ENCODE measurements at regions not wholly inside any gene's neighbourhood (a gene's known extent, or its start where the extent isn't known, plus 50 kb on each side); places are given as distances from the start of the nearest gene placed in this dataset.

DNA sequence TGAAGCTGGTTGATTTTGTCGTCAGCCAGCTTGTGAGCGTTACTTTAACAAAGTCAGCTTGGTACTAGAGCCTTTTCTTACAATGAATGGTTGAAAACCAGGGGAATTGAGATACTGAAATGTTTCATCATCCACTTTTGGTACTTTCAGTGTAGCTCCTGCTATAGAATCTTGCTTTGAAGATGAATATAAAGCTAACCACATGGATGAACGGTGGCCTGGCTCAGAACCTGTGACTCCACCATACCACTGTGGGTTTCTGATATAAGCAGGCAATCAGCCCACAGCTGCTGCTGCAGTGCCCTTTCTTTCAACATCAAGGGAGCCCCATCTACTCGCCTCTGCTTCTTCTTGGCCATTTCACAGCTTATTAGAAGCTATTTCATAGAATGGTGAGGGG is 53.2 kb upstream of the GPR45 start:
- intact Hi-C loops (cut with micrococcal nuclease): no loop called here
- Histone ChIP-seq H3K36me3 (ENCODE audit: control insufficient read depth in 2 of 2, extremely low read depth in 1 of 2, insufficient read depth in 2 of 2, low read length in 2 of 2) (no peaks in the 10 kb centered on the region), H4K20me1 (replicated peaks; ENCODE audit: control insufficient read depth, extremely low read depth, insufficient read depth, low read length) (no peaks in the 10 kb centered on the region), H2AFZ (ENCODE audit: low read depth, low read length) (no peak overlapping the region), H3K27me3 (ENCODE audit: control insufficient read depth in 2 of 2, insufficient read depth in 2 of 2, low read length in 2 of 2) (peaks cover 2 to 5% of the 10 kb centered on the region in 2 experiments), H3K9me3 (replicated peaks; ENCODE audit: control insufficient read depth, insufficient read depth, low read length) (no peaks in the 10 kb centered on the region), H3K9ac (replicated peaks; ENCODE audit: extremely low read depth, insufficient read depth, low read length) (no peak overlapping the region), H3K4me3 (replicated peaks in 1 of 3; ENCODE audit: insufficient read depth in 1 of 3, low read depth in 1 of 3, low read length in 3 of 3) (no peak overlapping the region), H3K9me1 (replicated peaks; ENCODE audit: control insufficient read depth, extremely low read depth, insufficient read depth, low read length) (no peaks in the 10 kb centered on the region), H3K4me1 (ENCODE audit: control insufficient read depth, extremely low read depth, insufficient read depth, low read length) (no peaks in the 10 kb centered on the region), H3K4me2 (ENCODE audit: insufficient read depth, low read length) (no peak overlapping the region), H3K27ac (ENCODE audit: insufficient read depth, low read depth, low read length) (no peak overlapping the region), H3K79me2 (ENCODE audit: control insufficient read depth, insufficient read depth, low read length) (no peaks in the 10 kb centered on the region)
- BruUV-seq (replicated peaks): no TSS peak
- ChIA-PET CTCF (interaction anchor here (1.2 to 1.8 kb wide), 3 partner anchors 8 to 73 kb away, joined by 3 to 10 read pairs (median 4); no protein-coding TSS in a partner anchor), POLR2A (no interaction called here)
- no peak for DNase-seq (ENCODE audit: low read depth, low spot score)
- TF ChIP-seq, protein P1, sequence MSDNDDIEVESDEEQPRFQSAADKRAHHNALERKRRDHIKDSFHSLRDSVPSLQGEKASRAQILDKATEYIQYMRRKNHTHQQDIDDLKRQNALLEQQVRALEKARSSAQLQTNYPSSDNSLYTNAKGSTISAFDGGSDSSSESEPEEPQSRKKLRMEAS (IDR thresholded peaks at IDR 0.05; ENCODE audit: insufficient read depth, insufficient read length): no peak
- TF ChIP-seq JUN (IDR thresholded peaks at IDR 0.05; ENCODE audit: borderline replicate concordance, insufficient read depth, insufficient read length, low read depth): no peak
- TF ChIP-seq, protein P2, sequence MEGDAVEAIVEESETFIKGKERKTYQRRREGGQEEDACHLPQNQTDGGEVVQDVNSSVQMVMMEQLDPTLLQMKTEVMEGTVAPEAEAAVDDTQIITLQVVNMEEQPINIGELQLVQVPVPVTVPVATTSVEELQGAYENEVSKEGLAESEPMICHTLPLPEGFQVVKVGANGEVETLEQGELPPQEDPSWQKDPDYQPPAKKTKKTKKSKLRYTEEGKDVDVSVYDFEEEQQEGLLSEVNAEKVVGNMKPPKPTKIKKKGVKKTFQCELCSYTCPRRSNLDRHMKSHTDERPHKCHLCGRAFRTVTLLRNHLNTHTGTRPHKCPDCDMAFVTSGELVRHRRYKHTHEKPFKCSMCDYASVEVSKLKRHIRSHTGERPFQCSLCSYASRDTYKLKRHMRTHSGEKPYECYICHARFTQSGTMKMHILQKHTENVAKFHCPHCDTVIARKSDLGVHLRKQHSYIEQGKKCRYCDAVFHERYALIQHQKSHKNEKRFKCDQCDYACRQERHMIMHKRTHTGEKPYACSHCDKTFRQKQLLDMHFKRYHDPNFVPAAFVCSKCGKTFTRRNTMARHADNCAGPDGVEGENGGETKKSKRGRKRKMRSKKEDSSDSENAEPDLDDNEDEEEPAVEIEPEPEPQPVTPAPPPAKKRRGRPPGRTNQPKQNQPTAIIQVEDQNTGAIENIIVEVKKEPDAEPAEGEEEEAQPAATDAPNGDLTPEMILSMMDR (IDR thresholded peaks at IDR 0.05; ENCODE audit: extremely low read depth in 1 of 2, insufficient read depth in 1 of 2, low read depth in 1 of 2, low read length in 2 of 2): no peak
- TF ChIP-seq EZH2 (IDR thresholded peaks at IDR 0.05; ENCODE audit: borderline replicate concordance, low read depth, low read length, severe bottlenecking): no peak
- no peak for TF ChIP-seq POLR2AphosphoS5 (IDR thresholded peaks at IDR 0.05; ENCODE audit: insufficient read depth, low read depth, low read length)
- no peak for TF ChIP-seq MYC (IDR thresholded peaks at IDR 0.05; ENCODE audit: low read depth, low read length)
- TF ChIP-seq GATA2 (IDR thresholded peaks at IDR 0.05; ENCODE audit: insufficient read depth, insufficient read length, low read depth, low read length): no peak
- TF ChIP-seq POLR2A (IDR thresholded peaks at IDR 0.05; ENCODE audit: low read depth, low read length): no peak
- TF ChIP-seq FOS (IDR thresholded peaks at IDR 0.05; ENCODE audit: borderline replicate concordance, insufficient read depth, low read length): no peak
- no peak for FAIRE-seq
- dilution Hi-C loops (cut with MboI; ENCODE audit: extremely low pct_ligation_motif_present, low sequenced_read_pairs): no loop called here

Measured in endothelial cell of umbilical vein (primary cell).